NCI-H2081 (cell line): ENCODE measurements at regions not wholly inside any gene's neighbourhood (a gene's known extent, or its start where the extent isn't known, plus 50 kb on each side); places are given as distances from the start of the nearest gene placed in this dataset.
"Not testable (repeated sequence)": the region's sequence is repeated elsewhere in the genome, so short reads cannot be mapped to it uniquely, and the experiment has no call there.

Experiments used
- DNase-seq, 2 experiments: peaks; one replicate each; lab custom pipeline; 2025; lab: John Stamatoyannopoulos, UW

GRCh38 chr7:94109556-94109955 lies 105.4 kb upstream of the BET1 start:
- DNase-seq = no peak

GRCh38 chr7:94111009-94111408 lies 106.9 kb upstream of the BET1 start:
- DNase-seq = no peak

GRCh38 chr7:94115316-94115715 lies 111.2 kb upstream of the BET1 start:
- no peak for DNase-seq

GRCh38 chr7:94123136-94123535 lies 119.0 kb upstream of the BET1 start:
- no peak for DNase-seq

GRCh38 chr7:94127026-94127425 lies 122.9 kb upstream of the BET1 start:
- DNase-seq = no peak

- DNase-seq = no peak
Observed at GRCh38 chr7:94128072-94128471, 123.9 kb upstream of the BET1 start.

GRCh38 chr7:94129443-94130140 lies 125.4 kb upstream of the BET1 start:
- no peak for DNase-seq

GRCh38 chr7:94130716-94131115 lies 126.6 kb upstream of the BET1 start:
- no peak for DNase-seq

GRCh38 chr7:94133460-94133859 lies 129.3 kb upstream of the BET1 start:
- no peak for DNase-seq

GRCh38 chr7:94135180-94135579 lies 131.0 kb upstream of the BET1 start:
- no peak for DNase-seq

GRCh38 chr7:94142281-94142680 lies 138.1 kb upstream of the BET1 start:
- DNase-seq = no peak

GRCh38 chr7:94145602-94146001 lies 141.4 kb upstream of the BET1 start:
- DNase-seq = no peak

GRCh38 chr7:94146408-94146807 lies 142.3 kb upstream of the BET1 start:
- DNase-seq = no peak

GRCh38 chr7:94149789-94150545 lies 145.8 kb upstream of the BET1 start:
- DNase-seq = no peak

GRCh38 chr7:94154182-94154581 lies 150.0 kb upstream of the BET1 start:
- DNase-seq = no peak

- DNase-seq = no peak
Observed at GRCh38 chr7:94154858-94155257, 150.7 kb upstream of the BET1 start.

- DNase-seq = not testable (repeated sequence)
Observed at GRCh38 chr7:94157659-94158306, 153.6 kb upstream of the BET1 start.

GRCh38 chr7:94160719-94161435 lies 156.7 kb upstream of the BET1 start:
- no peak for DNase-seq

GRCh38 chr7:94161476-94161875 lies 157.3 kb upstream of the BET1 start:
- DNase-seq = no peak

- DNase-seq = no peak
Observed at GRCh38 chr7:94169682-94170081, 165.5 kb upstream of the BET1 start.

- DNase-seq = no peak
Observed at GRCh38 chr7:94170836-94171235, 166.7 kb upstream of the BET1 start.

GRCh38 chr7:94173436-94173835 lies 169.3 kb upstream of the BET1 start:
- no peak for DNase-seq

- no peak for DNase-seq
Observed at GRCh38 chr7:94174375-94174774, 170.2 kb upstream of the BET1 start.
